HEK293 (cell line): ENCODE measurements at regions not wholly inside any gene's neighbourhood (a gene's known extent, or its start where the extent isn't known, plus 50 kb on each side); places are given as distances from the start of the nearest gene placed in this dataset.

Experiments
- CTCF ChIA-PET: fragments of 350-600 bp; formaldehyde crosslinking; extraction: SDS; loops from one replicate; lab custom pipeline; 2021; ENCODE audit warnings: antibody characterized with exemption; lab: Yijun Ruan, JAX
- POLR2A ChIA-PET: fragments of 300-600 bp; formaldehyde crosslinking; extraction: SDS; loops from one replicate; lab custom pipeline; 2020; ENCODE audit warnings: antibody characterized with exemption, inconsistent platforms; lab: Yijun Ruan, JAX
- H3K27ac ChIP-seq: fragments of 200-500 bp; sonication (Bioruptor generic); 2 replicates; pipeline ENCODE4 v1.5.1; 2014; ENCODE audit warnings: low read depth, low read length, control low read depth, inconsistent platforms; ENCODE audit errors: extremely low read depth
- H3K36me3 ChIP-seq, 2 experiments: fragments of 200-500 bp in 1 of 2; sonication (Bioruptor generic) in 1 of 2; 1 replicate in 1 of 2; 2 replicates in 1 of 2; pipeline ENCODE4 v1.5.1; 2014 to 2017; ENCODE audit warnings: inconsistent platforms in 2 of 2, low read length in 2 of 2; ENCODE audit not compliant: control insufficient read depth in 2 of 2, insufficient read depth in 1 of 2
- H3K4me1 ChIP-seq: fragments of 200-500 bp; sonication (Bioruptor generic); 2 replicates; pipeline ENCODE4 v1.5.1; 2014; ENCODE audit warnings: mild to moderate bottlenecking, low read length, inconsistent platforms; ENCODE audit not compliant: control insufficient read depth, insufficient read depth
- H3K4me3 ChIP-seq: 2 replicates; pipeline ENCODE4 v1.5.1; 2011; ENCODE audit warnings: low read depth, mild to moderate bottlenecking, control low read depth, low read length, moderate library complexity
- H3K9me3 ChIP-seq: fragments of 200-500 bp; sonication (Bioruptor generic); 2 replicates; pipeline ENCODE4 v1.5.1; 2014; ENCODE audit warnings: low read depth, low read length, inconsistent platforms; ENCODE audit not compliant: control insufficient read depth, insufficient read depth
- KLF1 ChIP-seq: fragments of 450-650 bp; formaldehyde crosslinking; IDR thresholded peaks from 2 replicates; pipeline ENCODE4 v1.5.1; 2016; ENCODE audit warnings: missing biosample characterization, missing genetic modification characterization
- KLF7 ChIP-seq: fragments of 450-650 bp; formaldehyde crosslinking; IDR thresholded peaks from 2 replicates; pipeline ENCODE4 v1.5.1; 2016; ENCODE audit warnings: missing biosample characterization, missing genetic modification characterization, borderline replicate concordance
- MYNN ChIP-seq: fragments of 450-650 bp; formaldehyde crosslinking; IDR thresholded peaks from 2 replicates; pipeline ENCODE4 v1.5.1; 2016; ENCODE audit warnings: missing biosample characterization, missing genetic modification characterization, borderline replicate concordance
- MZF1 ChIP-seq: fragments of 450-650 bp; formaldehyde crosslinking; IDR thresholded peaks from 2 replicates; pipeline ENCODE4 v1.5.1; 2017; ENCODE audit warnings: missing biosample characterization, missing genetic modification characterization, borderline replicate concordance
- OVOL3 ChIP-seq: fragments of 450-650 bp; formaldehyde crosslinking; IDR thresholded peaks from 2 replicates; pipeline ENCODE4 v1.5.1; 2016; ENCODE audit warnings: missing biosample characterization, missing genetic modification characterization
- PRDM1 ChIP-seq: fragments of 450-650 bp; formaldehyde crosslinking; IDR thresholded peaks from 2 replicates; pipeline ENCODE4; 2016; ENCODE audit warnings: missing biosample characterization, missing genetic modification characterization
- ZBTB20 ChIP-seq: fragments of 450-650 bp; formaldehyde crosslinking; IDR thresholded peaks from 2 replicates; pipeline ENCODE4 v1.5.1; 2016; ENCODE audit warnings: missing biosample characterization, missing genetic modification characterization
- ZBTB26 ChIP-seq: fragments of 450-650 bp; formaldehyde crosslinking; optimal IDR thresholded peaks from 2 replicates; pipeline ENCODE3; 2016; ENCODE audit warnings: missing biosample characterization, mild to moderate bottlenecking, missing genetic modification characterization
- ZBTB48 ChIP-seq: fragments of 450-650 bp; formaldehyde crosslinking; IDR thresholded peaks from 2 replicates; pipeline ENCODE4 v1.5.1; 2016; ENCODE audit warnings: missing biosample characterization, missing genetic modification characterization
- ZFP37 ChIP-seq: fragments of 450-650 bp; formaldehyde crosslinking; IDR thresholded peaks from 2 replicates; pipeline ENCODE4 v1.5.1; 2016; ENCODE audit warnings: missing biosample characterization, missing genetic modification characterization
- ZNF10 ChIP-seq: fragments of 450-650 bp; formaldehyde crosslinking; IDR thresholded peaks from 2 replicates; pipeline ENCODE4 v1.5.1; 2017; ENCODE audit warnings: missing biosample characterization, missing genetic modification characterization
- ZNF114 ChIP-seq: fragments of 450-650 bp; formaldehyde crosslinking; IDR thresholded peaks from 2 replicates; pipeline ENCODE4 v1.5.0; 2017; ENCODE audit warnings: missing biosample characterization, missing genetic modification characterization
- ZNF140 ChIP-seq: fragments of 450-650 bp; formaldehyde crosslinking; IDR thresholded peaks from 2 replicates; pipeline ENCODE4 v1.5.1; 2016; ENCODE audit warnings: missing biosample characterization, missing genetic modification characterization
- ZNF19 ChIP-seq: fragments of 450-650 bp; formaldehyde crosslinking; IDR thresholded peaks from 2 replicates; pipeline ENCODE4; 2016; ENCODE audit warnings: missing biosample characterization, missing genetic modification characterization, low read depth
- ZNF266 ChIP-seq: fragments of 450-650 bp; formaldehyde crosslinking; IDR thresholded peaks from 2 replicates; pipeline ENCODE4 v1.5.1; 2016; ENCODE audit warnings: missing biosample characterization, missing genetic modification characterization, low read depth
- ZNF404 ChIP-seq: fragments of 450-650 bp; formaldehyde crosslinking; IDR thresholded peaks from 2 replicates; pipeline ENCODE4 v1.5.1; 2017; ENCODE audit warnings: missing biosample characterization, missing genetic modification characterization
- ZNF433 ChIP-seq: fragments of 450-650 bp; formaldehyde crosslinking; IDR thresholded peaks from 2 replicates; pipeline ENCODE4 v1.5.1; 2016; ENCODE audit warnings: missing biosample characterization, missing genetic modification characterization, low read depth
- ZNF501 ChIP-seq: fragments of 450-650 bp; formaldehyde crosslinking; IDR thresholded peaks from 2 replicates; pipeline ENCODE4 v1.5.1; 2016; ENCODE audit warnings: missing biosample characterization, missing genetic modification characterization
- ZNF549 ChIP-seq: fragments of 450-650 bp; IDR thresholded peaks from 2 replicates; pipeline ENCODE4 v1.5.1; 2018; ENCODE audit warnings: missing biosample characterization, missing genetic modification characterization, mild to moderate bottlenecking, inconsistent platforms, moderate library complexity
- ZNF585B ChIP-seq: fragments of 450-650 bp; formaldehyde crosslinking; IDR thresholded peaks from 2 replicates; pipeline ENCODE4 v1.5.1; 2016; ENCODE audit warnings: missing biosample characterization, missing genetic modification characterization
- ZNF621 ChIP-seq: fragments of 450-650 bp; formaldehyde crosslinking; IDR thresholded peaks from 2 replicates; pipeline ENCODE4 v1.5.1; 2017; ENCODE audit warnings: missing biosample characterization, missing genetic modification characterization
- ZNF707 ChIP-seq: fragments of 450-650 bp; formaldehyde crosslinking; IDR thresholded peaks from 2 replicates; pipeline ENCODE4 v1.5.1; 2016; ENCODE audit warnings: missing biosample characterization, missing genetic modification characterization
- ZNF792 ChIP-seq: fragments of 450-650 bp; formaldehyde crosslinking; IDR thresholded peaks from 2 replicates; pipeline ENCODE4 v1.5.1; 2016; ENCODE audit warnings: missing biosample characterization, missing genetic modification characterization
- ZNF843 ChIP-seq: fragments of 450-650 bp; formaldehyde crosslinking; IDR thresholded peaks from 2 replicates; pipeline ENCODE4 v1.5.1; 2016; ENCODE audit warnings: missing biosample characterization, missing genetic modification characterization
- TF ChIP-seq, protein P1 (sequence below): fragments of 450-650 bp; formaldehyde crosslinking; IDR thresholded peaks from 2 replicates; pipeline ENCODE4 v1.5.1; 2016; ENCODE audit warnings: missing biosample characterization, missing genetic modification characterization
- TF ChIP-seq, protein P2 (sequence below): fragments of 450-650 bp; formaldehyde crosslinking; IDR thresholded peaks from 2 replicates; pipeline ENCODE4 v1.5.1; 2017; ENCODE audit warnings: missing biosample characterization, missing genetic modification characterization

DNA sequence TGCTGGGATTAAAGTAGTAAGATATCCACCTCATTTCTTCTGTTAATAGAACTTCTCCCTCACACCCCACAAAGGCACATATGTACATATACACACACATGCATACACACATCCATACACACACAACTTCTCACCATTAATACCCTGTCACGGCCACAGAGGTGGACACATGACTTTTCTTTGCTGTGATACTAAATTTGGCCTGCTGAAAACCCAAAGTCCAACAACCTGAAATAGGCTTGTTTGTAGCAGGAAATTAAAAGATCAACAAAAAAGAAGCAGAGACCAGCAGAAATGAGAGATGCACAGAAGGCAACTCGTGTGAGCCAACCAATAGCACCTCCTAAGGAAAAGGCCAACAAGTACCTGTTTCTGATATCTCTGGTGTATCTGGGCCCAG, 128.7 kb upstream of the PCGF5 start:
- no peaks in the 10 kb centered on the region for H3K36me3 ChIP-seq
- H3K9me3 ChIP-seq, result no peaks in the 10 kb centered on the region
- TF ChIP-seq ZNF404 (tag by site-specific recombination), result no peak
- TF ChIP-seq ZNF707 (tag by site-specific recombination), result no peak
- TF ChIP-seq, protein P1, sequence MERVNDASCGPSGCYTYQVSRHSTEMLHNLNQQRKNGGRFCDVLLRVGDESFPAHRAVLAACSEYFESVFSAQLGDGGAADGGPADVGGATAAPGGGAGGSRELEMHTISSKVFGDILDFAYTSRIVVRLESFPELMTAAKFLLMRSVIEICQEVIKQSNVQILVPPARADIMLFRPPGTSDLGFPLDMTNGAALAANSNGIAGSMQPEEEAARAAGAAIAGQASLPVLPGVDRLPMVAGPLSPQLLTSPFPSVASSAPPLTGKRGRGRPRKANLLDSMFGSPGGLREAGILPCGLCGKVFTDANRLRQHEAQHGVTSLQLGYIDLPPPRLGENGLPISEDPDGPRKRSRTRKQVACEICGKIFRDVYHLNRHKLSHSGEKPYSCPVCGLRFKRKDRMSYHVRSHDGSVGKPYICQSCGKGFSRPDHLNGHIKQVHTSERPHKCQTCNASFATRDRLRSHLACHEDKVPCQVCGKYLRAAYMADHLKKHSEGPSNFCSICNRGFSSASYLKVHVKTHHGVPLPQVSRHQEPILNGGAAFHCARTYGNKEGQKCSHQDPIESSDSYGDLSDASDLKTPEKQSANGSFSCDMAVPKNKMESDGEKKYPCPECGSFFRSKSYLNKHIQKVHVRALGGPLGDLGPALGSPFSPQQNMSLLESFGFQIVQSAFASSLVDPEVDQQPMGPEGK (tag by site-specific recombination), result no peak
- TF ChIP-seq ZNF549 (tag by site-specific recombination), result no peak
- no peak for TF ChIP-seq ZNF792 (tag by site-specific recombination)
- TF ChIP-seq PRDM1 (tag by site-specific recombination), result no peak
- no peak for TF ChIP-seq ZNF501 (tag by site-specific recombination)
- no peak for TF ChIP-seq ZFP37 (tag by site-specific recombination)
- no peak for TF ChIP-seq ZBTB48
- no peak for TF ChIP-seq ZNF843 (tag by site-specific recombination)
- TF ChIP-seq ZNF433 (tag by site-specific recombination), result no peak
- no peak for TF ChIP-seq ZNF19 (tag by site-specific recombination)
- no peak for TF ChIP-seq ZNF114
- TF ChIP-seq, protein P2, sequence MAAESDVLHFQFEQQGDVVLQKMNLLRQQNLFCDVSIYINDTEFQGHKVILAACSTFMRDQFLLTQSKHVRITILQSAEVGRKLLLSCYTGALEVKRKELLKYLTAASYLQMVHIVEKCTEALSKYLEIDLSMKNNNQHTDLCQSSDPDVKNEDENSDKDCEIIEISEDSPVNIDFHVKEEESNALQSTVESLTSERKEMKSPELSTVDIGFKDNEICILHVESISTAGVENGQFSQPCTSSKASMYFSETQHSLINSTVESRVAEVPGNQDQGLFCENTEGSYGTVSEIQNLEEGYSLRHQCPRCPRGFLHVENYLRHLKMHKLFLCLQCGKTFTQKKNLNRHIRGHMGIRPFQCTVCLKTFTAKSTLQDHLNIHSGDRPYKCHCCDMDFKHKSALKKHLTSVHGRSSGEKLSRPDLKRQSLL, result no peak
- no peak for TF ChIP-seq ZBTB26 (tag by site-specific recombination)
- TF ChIP-seq ZNF266 (tag by site-specific recombination), result no peak
- H3K4me1 ChIP-seq, result no peaks in the 10 kb centered on the region
- no peak overlapping the region for H3K4me3 ChIP-seq
- ChIA-PET CTCF (interaction anchor here (0.8 to 0.9 kb wide), 2 partner anchors 16 to 206 kb away, joined by 4 to 6 read pairs; no protein-coding TSS in a partner anchor), POLR2A (no interaction called here)
- no peak overlapping the region for H3K27ac ChIP-seq

DNA sequence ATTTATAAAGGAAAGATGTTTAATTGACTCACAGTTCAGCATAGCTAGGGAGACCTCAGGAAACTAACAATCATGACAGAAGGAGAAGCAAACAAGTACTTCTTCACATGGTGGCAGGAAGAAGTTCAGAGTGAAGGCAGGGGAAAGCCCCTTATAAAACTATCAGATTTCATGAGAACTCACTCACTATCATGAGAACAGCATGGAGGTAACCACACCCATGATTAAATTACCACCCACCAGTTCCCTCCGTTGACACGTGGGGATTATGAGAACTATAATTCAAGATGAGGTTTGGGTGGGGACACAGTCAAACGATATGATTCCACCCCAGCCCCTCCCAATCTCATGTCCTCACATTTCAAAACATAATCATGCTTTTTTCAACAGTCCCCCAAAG, 124.2 kb upstream of the PCGF5 start:
- Histone ChIP-seq H3K4me1 (no peaks in the 10 kb centered on the region), H3K36me3 (no peaks in the 10 kb centered on the region), H3K27ac (no peak overlapping the region), H3K4me3 (no peak overlapping the region), H3K9me3 (no peaks in the 10 kb centered on the region)
- TF ChIP-seq OVOL3 (tag by site-specific recombination), result no peak
- peak; percentile 86 for TF ChIP-seq KLF1 (tag by site-specific recombination)
- ChIA-PET CTCF (interaction anchor here (1.3 kb wide), 1 partner anchor 156 kb away, joined by 3 read pairs; no protein-coding TSS in a partner anchor), POLR2A (no interaction called here)

DNA sequence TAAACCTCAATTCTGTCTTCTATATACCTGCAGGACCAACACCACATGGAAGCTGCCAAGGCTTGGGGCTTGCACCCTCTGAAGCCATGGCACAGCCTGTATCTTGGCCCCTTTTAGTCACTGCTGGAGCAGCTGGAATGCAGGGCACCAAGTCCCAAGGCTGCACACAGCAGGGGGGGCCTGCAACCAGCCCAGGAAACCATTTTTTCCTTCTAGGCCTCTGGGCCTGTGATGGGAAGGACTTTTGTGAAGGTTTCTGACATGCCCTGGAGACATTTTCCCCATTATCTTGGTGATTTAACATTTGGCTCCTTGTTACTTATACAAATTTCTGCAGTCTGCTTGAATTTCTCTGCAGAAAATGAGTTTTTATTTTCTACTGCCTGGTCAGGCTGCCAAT, 123.2 kb upstream of the PCGF5 start:
- TF ChIP-seq MZF1 (no peak), MYNN (tag by site-specific recombination) (no peak), ZNF140 (tag by site-specific recombination) (no peak), ZBTB20 (tag by site-specific recombination) (no peak), ZNF585B (tag by site-specific recombination) (peak; percentile 91), ZNF10 (tag by site-specific recombination) (no peak), KLF7 (tag by site-specific recombination) (no peak), ZNF621 (tag by site-specific recombination) (no peak)
- TF ChIP-seq, protein P1 (tag by site-specific recombination), result no peak
- Histone ChIP-seq H3K36me3 (no peaks in the 10 kb centered on the region), H3K4me1 (no peaks in the 10 kb centered on the region), H3K9me3 (no peaks in the 10 kb centered on the region), H3K4me3 (no peak overlapping the region), H3K27ac (no peak overlapping the region)
- ChIA-PET POLR2A (no interaction called here), CTCF (no interaction called here)
